Fibroblast of lung (primary cell): ENCODE measurements at regions not wholly inside any gene's neighbourhood (a gene's known extent, or its start where the extent isn't known, plus 50 kb on each side); places are given as distances from the start of the nearest gene placed in this dataset.

Source experiments
- CTCF ChIP-seq, 2 donors: IDR thresholded peaks in 1 of 2; conservative IDR thresholded peaks in 1 of 2; 1 replicate in 1 of 2; 2 replicates in 1 of 2; pipeline ENCODE4 v1.5.1; 2011 to 2012; ENCODE audit warnings: low read length in 2 of 2, control low read depth in 1 of 2, inconsistent platforms in 1 of 2, low read depth in 1 of 2, mild to moderate bottlenecking in 1 of 2
- EZH2 ChIP-seq: IDR thresholded peaks from 2 replicates; pipeline ENCODE4 v1.5.1; 2012; ENCODE audit warnings: low read length, control low read depth, mild to moderate bottlenecking; ENCODE audit errors: missing control alignments

- TF ChIP-seq EZH2 (no peak), CTCF (conservative IDR thresholded peaks at IDR 0.05 in 1 of 2, IDR thresholded peaks at IDR 0.05 in 1 of 2; ENCODE audit: low read depth in 1 of 2, low read length in 2 of 2) (no peak)
Measured at GRCh38 chr3:168457954-168458539, 362.3 kb upstream of the GOLIM4 start.
